Neural cell (in vitro differentiated cells): ENCODE measurements at regions not wholly inside any gene's neighbourhood (a gene's known extent, or its start where the extent isn't known, plus 50 kb on each side); places are given as distances from the start of the nearest gene placed in this dataset.

ENCODE experiments used
- POLR2AphosphoS5 ChIP-seq: IDR thresholded peaks from 2 replicates; pipeline ENCODE4 v1.6.1; 2012
- RAD21 ChIP-seq: fragments of 450-650 bp; conservative IDR thresholded peaks from 2 replicates; pipeline ENCODE4 v1.6.1; 2014; ENCODE audit warnings: antibody characterized with exemption, mild to moderate bottlenecking, moderate library complexity
- REST ChIP-seq: IDR thresholded peaks from 2 replicates; pipeline ENCODE4 v1.6.1; 2012; ENCODE audit warnings: borderline replicate concordance
- TF ChIP-seq, protein P1 (sequence below): fragments of 450-650 bp; IDR thresholded peaks from 2 replicates; pipeline ENCODE4 v1.5.1; 2014; ENCODE audit warnings: antibody characterized with exemption, mild to moderate bottlenecking, moderate library complexity; ENCODE audit not compliant: poor library complexity, severe bottlenecking

GRCh38 chr10:131024259-131025131 is 287.0 kb downstream of the TCERG1L start:
- no peak for TF ChIP-seq POLR2AphosphoS5
- no peak for TF ChIP-seq RAD21
- TF ChIP-seq, protein P1, sequence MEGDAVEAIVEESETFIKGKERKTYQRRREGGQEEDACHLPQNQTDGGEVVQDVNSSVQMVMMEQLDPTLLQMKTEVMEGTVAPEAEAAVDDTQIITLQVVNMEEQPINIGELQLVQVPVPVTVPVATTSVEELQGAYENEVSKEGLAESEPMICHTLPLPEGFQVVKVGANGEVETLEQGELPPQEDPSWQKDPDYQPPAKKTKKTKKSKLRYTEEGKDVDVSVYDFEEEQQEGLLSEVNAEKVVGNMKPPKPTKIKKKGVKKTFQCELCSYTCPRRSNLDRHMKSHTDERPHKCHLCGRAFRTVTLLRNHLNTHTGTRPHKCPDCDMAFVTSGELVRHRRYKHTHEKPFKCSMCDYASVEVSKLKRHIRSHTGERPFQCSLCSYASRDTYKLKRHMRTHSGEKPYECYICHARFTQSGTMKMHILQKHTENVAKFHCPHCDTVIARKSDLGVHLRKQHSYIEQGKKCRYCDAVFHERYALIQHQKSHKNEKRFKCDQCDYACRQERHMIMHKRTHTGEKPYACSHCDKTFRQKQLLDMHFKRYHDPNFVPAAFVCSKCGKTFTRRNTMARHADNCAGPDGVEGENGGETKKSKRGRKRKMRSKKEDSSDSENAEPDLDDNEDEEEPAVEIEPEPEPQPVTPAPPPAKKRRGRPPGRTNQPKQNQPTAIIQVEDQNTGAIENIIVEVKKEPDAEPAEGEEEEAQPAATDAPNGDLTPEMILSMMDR, result no peak
- no peak for TF ChIP-seq REST
